ENCODE measurements at regions not wholly inside any gene's neighbourhood (a gene's known extent, or its start where the extent isn't known, plus 50 kb on each side); places are given as distances from the start of the nearest gene placed in this dataset.

DNA sequence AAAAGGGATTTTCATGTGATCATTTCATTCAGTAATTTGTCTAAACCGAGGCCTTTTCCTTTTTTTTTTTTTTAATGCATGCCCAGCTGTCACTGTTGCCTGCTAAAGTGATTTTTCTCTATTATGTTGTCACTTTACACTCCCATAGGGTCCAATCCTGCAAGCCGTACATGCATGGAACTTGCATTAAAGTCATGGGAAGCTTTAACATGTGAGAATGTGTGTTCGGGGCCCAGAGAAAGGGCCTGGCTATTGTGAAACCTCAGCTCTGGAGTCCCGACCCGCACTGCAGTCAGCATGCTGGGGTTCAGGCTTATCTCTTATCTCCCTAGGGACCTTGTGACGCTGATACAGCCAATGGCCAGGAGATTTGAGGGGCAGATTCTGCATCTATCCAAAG lies 474.6 kb downstream of the SLC4A3 start:
- DNase-seq (ENCODE audit: low spot score) (no peak), FAIRE-seq (no peak)

DNA sequence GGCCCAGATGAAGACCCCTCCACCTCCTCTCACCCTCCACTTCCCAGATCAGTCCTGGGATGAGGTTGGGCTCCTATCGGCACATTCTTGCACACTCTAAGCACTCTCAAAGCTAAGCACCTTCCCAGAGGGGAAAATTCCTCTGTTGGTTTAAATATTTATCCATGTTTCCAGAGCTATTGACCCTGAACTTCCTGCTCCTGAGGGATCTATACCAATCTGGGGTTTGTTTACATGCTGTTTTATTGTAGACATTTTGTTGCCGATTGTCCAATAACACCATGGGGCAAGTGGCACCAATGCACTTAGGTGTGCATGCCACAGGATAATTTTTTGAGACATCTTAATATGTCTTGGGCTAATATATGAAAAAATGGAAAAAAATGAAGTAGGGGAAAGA lies 476.2 kb downstream of the SLC4A3 start:
- no peak for FAIRE-seq
- DNase-seq (ENCODE audit: low spot score) = no peak

DNA sequence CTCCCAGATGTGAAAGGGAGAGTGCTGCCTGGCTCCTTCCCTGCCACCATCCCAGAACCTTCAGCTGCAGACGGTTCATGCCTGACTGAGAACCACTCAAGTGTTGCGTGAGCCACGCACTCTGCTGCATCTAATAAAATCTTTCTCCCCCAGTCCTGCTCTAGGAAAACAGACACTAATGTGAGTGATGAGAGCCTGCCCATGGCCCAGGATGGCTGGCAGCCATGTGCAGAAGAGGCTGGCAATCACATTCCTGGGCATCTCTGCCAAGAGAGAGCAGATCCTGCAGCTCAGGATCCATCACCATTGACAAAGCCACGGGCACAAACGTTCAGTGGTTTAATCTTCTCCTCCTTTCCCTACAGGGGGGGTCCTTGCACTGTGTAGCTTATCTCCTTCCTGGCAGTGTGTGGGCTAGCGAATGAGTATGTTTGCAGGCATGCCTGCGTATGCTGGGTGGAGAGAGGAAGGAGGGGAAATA lies 477.5 kb downstream of the SLC4A3 start:
- no peak for DNase-seq (ENCODE audit: low spot score)
- FAIRE-seq = no peak

DNA sequence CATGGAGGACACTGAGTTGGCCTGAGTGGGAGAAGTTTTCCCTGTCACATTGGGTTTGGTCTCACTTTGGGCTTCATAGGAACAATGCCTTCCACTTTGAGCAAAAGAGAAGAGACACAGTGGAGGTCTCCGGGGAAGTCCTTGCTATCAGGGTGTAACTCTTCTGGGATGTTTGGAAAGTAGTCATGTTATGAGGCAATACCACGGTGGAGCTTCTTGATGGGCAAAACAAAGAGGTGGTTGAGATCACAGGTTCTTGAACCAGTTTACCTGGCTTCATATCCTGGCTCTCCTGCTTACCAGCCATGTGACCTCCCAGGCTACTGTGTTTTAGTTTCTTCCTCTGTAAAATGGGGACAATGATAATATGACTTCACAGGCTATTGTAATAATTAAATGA lies 478.6 kb downstream of the SLC4A3 start:
- FAIRE-seq = no peak
- DNase-seq (ENCODE audit: low spot score) = no peak

DNA sequence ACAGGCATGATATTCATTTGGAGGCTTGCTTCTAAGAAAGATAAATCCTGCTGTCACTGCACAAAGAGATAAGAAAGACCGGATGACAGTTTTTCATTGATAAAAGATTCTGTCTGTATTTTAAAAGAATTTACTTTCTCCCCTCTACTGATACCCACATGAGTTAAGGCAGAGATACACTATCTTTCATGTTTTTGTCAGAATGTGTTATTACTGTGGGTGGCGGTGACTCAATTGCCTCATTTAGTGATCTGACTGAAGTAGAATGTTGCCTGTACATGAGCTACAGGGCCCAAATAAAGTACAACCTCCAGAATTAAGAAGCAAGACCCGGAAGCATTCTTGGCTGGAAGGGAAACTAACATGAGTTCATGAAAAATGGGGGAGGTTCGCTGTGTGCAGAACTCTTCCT lies 480.0 kb downstream of the SLC4A3 start:
- FAIRE-seq (no peak), DNase-seq (ENCODE audit: low spot score) (no peak)

DNA sequence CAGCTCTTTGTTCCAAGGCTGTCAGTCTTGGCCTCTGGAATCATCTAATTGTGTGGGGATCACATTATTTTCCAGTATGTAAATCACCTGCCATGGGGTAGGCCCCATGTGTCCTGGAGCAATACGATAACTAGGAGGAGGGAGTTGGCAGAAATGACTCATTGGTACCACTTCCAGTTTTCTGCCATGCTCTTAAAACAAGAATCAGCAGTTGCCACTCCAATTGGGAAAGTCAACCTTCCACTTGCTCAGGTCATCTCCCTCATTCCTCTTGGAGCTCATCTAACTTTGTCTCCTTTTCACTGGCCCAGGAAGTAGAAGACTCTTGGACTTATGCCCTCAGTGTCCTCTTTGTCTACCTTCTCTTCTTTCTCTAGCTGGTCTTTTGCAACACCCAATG lies 487.0 kb downstream of the SLC4A3 start:
- DNase-seq (ENCODE audit: low spot score) = no peak
- no peak for FAIRE-seq

DNA sequence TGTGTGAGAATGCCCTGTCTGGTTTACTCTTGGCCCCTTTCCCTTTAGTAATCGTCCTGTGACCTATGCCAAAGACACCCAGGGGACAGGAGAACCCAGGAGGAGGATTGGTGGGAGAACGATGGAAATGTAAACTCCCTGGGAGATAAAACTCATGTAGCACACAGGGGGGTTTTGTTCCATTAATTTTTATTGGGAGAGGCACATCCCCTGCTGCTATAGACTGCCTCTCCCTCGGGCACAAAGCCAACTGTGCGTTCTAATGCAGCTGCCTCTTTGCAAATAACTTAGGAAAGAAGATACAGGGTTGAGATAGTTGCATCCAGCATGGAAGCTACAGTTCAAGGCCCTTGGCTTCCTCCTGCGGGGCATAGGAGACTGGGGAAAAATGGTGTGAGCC lies 489.6 kb downstream of the SLC4A3 start:
- FAIRE-seq (no peak), DNase-seq (ENCODE audit: low spot score) (no peak)

DNA sequence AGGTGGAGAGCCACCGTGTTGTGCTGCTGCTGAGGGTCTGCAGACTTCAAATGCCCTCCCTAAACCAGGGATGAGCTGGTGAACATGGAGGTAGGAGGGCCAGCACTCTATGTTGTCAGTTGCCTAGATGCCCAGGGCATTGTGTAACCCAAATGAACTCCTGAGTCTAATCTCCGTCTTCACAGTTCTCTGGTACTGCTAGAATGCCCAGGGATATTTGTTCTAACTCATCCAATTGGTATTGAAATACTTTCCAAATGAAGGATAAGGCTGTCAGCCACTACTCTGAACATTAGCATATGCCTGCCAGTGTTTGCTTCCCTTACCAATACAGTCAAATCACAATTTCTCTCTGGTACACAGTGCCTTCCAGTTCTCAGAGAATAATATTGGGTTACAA lies 492.6 kb downstream of the SLC4A3 start:
- no peak for DNase-seq (ENCODE audit: low spot score)
- no peak for FAIRE-seq

DNA sequence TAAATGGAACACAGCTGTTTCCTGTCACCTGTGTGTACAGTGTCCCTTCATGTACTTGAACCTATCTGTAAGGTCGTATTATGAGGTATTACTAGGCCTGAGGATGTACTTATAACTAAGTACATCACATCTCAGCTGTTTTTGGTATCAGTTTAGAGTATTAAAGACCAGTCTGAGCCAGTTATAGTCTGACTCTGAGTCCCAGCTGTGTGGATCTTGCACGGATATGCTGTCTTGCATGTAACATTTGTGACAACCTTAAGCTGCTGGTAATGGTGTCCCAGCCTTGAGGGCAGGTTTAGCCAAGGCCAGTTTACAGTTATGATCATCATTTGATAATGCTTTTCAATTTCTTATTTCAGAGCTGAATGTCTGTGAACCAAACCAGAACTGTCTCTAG lies 496.3 kb downstream of the SLC4A3 start:
- FAIRE-seq = no peak
- DNase-seq (ENCODE audit: low spot score) = no peak

DNA sequence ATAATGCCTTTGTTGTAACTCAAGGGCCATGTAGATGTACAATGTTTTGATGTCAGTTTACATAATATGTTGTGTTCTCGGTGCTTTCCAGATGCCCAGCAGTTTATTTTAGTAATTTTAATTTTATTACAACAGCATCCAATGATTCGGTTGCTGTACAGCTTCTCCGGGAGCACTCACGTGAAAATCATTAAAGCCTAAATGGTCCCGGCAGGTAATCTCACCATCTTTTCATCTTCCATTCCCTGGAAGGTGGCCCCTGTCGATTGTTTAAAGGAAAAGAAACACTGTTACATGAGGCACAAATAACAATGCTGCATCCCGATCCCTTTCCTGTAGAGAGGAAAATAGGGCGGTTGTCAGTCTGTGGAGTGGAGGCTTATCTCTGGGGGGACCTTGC lies 498.1 kb downstream of the SLC4A3 start:
- FAIRE-seq (no peak), DNase-seq (ENCODE audit: low spot score) (no peak)

DNA sequence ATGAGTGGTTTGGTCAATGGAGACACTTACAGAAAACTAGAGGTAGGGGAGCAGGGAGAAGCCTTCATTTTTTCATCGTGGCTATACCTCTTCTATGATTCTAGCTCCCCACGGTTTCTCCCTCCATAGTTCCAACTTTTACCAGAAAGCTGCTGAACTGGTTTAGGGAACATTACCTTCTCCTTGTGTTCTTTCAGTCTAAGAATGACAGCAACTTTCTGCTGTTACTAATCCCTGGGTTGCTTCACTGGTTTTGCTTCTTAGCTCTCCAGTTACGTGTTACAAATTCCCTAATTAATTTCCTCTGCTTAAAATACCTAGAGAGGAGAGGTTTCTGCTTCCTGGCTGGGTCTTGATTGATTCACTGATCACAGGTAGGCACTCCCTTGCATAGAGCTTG lies 499.9 kb downstream of the SLC4A3 start:
- DNase-seq (ENCODE audit: low spot score) (no peak), FAIRE-seq (no peak)

DNA sequence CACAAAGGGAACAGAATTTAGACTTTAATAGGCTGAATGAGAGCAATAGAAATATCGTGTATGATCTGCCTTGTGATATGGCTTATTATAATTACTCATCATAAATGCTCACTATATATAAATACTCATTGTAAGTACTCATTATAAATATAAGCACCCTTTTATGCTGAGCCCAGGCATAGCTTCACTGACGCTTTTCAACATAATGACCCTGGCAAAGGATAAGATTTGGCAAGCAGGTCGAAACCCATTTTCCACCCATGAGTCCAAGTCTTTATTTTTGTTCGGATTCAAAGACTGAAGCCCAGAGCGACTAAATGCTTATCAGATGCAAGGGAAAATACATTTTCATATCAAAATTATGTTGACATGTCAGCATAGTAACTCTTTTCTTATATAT lies 500.4 kb downstream of the SLC4A3 start:
- DNase-seq (ENCODE audit: low spot score) (no peak), FAIRE-seq (no peak)

DNA sequence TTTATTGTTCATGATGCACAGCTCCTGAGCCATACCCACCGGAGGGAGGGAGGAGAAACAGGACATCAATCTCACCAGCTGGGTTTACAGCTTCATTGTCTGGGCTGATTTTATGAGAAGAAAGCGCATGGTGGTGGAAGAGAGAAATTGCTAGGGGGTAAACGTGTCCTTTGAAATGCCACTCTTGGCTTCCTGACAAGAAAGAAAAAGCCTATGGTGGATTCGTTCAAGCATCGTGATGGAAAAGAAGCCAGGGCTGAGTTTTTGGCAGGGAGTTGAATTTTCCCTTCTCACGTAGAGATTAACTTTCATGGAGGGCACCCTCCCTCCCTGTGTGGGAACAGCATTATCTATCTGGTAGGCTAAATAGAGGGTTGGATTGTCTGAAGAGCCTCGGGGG lies 502.0 kb downstream of the SLC4A3 start:
- FAIRE-seq = no peak
- DNase-seq (ENCODE audit: low spot score) = no peak

DNA sequence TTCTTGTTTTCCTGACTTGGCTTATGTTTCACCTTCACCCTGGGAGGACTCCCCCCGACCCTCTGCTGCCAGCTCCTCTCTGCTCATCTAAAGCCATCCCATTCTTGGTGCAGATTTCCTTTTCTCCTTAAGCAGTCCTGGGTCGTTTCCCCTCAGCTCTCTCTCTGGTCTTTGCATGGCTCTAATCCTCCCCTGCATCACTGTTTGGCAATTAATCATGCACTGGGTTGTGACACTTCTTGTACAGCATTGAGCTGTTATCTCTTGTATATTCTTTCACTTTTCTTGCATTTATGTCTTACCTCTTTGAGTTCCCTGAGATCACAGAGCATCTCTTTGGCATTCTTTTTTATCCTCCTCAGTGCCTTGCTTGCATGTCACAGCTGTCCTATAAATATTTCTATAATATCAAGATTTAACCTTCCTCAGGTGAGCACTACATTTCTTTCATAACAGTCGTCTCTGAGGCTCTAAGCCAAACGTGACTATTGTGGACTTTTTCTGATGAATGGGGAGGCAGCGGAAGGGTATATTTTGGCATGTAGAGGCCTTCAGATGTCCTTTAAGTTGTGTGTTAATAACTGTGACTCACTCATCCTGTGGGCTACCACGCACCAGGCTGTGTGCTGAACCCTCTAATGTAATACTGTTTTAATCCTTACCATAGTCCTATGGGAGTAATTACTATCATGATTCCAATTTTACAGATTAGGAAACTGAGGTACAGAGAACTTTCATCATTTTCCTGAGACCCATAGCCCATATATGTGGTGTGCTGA lies 507.5 kb downstream of the SLC4A3 start:
- FAIRE-seq (no peak), DNase-seq (ENCODE audit: low spot score) (peak; percentile 34)

DNA sequence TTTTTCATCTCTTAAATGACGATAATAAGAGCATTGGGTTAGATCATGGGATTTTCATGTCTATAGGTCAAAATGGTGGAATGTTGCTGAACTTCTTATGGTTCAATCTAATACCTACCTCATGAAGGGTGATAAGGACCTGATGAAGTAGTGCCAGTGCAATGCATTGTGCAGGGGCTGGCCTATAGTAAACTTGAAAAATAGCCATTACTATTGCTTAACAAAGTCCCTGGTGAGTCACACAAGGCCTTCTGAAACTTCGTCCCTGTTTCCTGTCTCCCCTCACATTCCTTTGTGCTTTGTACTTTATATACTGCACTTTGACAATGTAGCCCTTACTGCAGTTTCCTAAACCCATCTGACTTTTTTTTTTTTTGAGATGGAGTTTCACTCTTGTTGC lies 515.9 kb downstream of the SLC4A3 start:
- peak; percentile 80 for FAIRE-seq
- DNase-seq (ENCODE audit: low spot score) = peak; percentile 70

DNA sequence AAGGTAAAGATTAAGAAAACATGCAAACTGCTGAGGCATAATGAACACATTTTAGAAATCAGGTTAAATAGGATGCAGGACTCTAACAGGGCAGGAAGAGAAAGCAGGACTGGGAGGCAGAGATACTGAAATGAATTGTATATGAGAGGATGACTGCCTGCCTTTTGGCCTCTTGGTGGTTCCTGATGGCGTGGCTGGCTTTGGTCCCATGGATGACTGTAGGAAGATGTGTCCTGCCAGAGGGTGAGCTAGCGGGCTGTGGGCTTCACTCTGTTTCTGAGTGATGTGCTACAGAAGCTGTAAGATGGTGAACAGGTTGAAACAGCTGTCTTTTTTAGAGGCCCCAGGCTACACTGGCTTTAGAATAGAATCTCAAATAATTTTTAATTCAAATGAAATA lies 517.0 kb downstream of the SLC4A3 start:
- FAIRE-seq (no peak), DNase-seq (ENCODE audit: low spot score) (no peak)

DNA sequence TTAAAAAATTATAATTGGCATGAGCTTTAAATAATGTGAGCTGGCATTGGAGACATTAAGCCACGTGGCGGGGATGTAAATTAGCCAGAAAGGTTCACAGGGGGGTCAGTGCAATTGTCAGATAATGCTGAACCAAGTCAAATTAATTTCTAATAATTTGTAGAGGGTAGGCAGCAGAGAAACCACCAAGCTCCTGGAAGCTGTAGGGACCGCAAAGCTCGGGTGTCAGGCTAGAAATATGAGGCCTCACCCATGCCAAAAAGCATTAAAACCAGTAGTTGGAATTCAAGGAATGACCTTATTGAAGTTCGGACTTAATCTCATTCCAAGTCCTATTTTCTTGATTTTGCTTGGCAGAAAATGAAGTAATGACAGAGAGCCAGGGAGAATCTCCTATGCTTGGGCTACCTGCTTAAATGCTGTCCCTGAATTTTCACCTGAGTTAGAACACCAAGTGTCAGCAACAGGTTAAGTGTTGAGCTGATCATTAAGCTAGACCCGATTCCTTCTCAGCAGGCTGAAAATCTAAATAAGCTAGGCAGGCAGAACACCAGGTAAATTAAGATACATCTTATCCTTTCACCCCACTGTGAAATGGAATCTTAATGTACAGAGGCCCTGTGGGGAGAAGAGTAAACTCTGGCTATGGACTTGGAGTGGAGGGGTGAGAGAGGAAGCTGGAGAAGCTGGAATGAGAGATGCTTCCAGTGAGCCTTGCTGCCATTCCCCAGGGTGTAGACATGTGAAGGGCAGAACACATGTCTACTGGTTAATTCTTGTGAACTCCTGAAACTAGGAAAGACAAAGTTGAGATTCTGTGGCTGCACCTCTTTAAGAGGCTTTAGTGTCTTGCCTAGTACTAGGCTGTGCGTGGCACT lies 520.0 kb downstream of the SLC4A3 start:
- DNase-seq (ENCODE audit: low spot score) = peak; percentile 57
- FAIRE-seq = no peak

DNA sequence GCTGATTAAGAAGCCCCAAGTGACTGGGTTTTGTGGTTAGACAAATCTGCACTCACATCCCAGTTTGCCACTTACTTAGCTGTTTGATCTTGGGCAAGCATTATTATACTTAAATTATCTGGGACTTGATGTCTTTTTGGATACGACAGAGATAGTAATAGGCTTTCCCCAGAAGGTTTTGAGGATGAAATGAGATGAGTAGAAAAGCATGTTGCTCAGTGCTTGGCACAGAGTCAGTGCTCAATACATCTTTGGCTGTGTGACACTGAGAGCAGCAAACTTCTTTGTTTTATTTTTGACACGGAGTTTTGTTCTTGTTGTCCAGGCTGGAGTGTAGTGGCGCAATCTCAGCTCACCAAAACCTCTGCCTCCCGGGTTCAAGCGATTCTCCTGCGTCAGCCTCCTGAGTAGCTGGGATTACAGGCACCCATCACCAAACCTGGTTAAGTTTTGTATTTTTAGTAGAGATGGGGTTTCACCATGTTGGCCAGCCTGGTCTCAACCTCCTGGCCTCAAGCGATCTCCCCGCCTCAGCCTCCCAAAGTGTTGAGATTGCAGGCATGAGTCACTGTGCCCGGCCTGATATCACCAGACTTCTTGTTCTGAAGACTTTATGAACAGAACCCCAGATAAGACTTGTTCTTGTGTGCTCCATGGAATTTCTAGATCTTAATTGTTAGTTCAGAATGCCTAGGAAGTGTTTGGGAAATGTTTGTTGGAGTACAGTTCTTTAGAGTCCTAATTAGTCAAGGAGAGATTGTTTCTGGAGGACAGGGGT lies 521.2 kb downstream of the SLC4A3 start:
- DNase-seq (ENCODE audit: low spot score) (no peak), FAIRE-seq (no peak)

DNA sequence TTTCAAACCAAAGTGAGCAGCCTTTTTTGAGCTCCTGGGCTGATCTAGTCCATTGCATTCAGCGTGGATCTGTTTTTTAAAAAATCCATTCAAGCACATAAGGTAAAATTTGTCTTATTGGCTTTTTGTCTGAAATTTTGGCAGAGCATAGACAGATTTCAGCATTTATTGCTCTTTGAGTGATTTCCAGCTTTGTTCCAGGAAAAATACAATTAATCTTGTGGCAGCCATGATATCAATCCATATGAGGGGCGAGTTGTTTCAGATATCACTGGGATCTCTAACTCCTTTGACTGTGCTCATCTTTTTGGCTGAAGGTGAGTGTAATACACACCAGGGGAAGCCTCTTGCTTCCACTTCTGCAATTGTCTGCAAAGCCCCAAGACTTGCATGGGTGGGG lies 523.9 kb downstream of the SLC4A3 start:
- FAIRE-seq (no peak), DNase-seq (ENCODE audit: low spot score) (no peak)

DNA sequence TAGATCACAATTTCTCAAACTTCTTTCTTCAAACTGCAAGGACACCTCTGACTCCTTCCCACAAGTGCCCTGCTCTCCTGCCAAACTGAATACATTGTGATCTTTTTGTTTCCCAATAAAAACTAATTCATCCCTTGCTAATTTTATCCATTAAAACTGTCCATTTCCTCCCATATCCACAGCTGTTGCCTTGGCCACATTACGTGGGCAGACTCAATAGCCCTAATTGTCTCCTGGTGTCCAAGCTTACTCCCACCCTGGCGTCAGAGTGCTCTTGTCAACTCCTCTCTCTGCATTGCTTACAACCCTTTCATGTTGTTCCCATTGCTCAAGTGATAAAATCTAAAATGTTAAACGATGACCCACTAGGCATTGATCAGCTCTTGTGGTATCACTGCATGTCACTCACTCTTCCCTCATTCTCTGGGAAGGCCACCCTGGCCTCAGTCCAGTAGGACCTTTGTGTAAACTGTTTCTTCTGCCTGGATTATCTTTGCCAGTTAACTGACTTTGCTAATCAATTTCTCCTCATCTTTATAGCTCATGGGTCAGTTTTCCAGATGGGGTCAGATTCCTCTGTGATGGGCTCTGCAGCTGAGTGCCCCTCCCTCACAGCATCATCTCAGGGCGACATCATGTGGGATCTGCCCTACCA lies 525.0 kb downstream of the SLC4A3 start:
- no peak for DNase-seq (ENCODE audit: low spot score)
- FAIRE-seq = no peak

DNA sequence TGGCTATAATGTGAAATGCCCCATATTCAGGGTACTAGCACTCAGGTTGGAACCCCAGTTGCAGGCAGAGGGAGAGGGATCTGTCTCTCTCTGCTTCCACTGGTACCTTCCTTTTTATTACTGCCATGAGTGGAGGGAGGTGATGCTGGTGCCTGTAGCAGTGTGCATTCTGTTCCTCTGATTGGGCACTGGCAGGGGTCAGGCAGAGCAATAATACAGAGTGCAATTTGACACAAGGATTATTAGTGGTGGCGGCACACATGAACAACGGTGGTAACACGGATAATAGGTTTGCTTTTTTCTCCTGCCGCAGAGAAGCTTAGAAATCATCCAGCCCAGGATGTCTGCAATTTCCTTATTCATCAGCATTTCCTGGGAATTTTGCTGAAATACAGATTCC lies 525.7 kb downstream of the SLC4A3 start:
- FAIRE-seq = no peak
- no peak for DNase-seq (ENCODE audit: low spot score)
